OCI-LY1 (cell line): ENCODE measurements at regions not wholly inside any gene's neighbourhood (a gene's known extent, or its start where the extent isn't known, plus 50 kb on each side); places are given as distances from the start of the nearest gene placed in this dataset.

Experiments
- H2AFZ ChIP-seq: fragments of 200-600 bp; sonication (generic), shearing (Covaris generic); 2 replicates; pipeline ENCODE4 v1.6.0; 2014; ENCODE audit warnings: antibody characterized with exemption, mild to moderate bottlenecking, low read length
- H3F3A ChIP-seq: fragments of 200-600 bp; sonication (generic), shearing (Covaris generic); 2 replicates; pipeline ENCODE4 v1.6.0; 2014; ENCODE audit warnings: mild to moderate bottlenecking, antibody characterized with exemption, low read length, moderate library complexity; ENCODE audit not compliant: insufficient read depth
- H3K27ac ChIP-seq: fragments of 200-600 bp; sonication (generic); 2 replicates; pipeline ENCODE4 v1.5.1; 2014; ENCODE audit warnings: low read length, mixed run types, mild to moderate bottlenecking, low read depth; ENCODE audit not compliant: poor library complexity, severe bottlenecking
- H3K27me3 ChIP-seq: fragments of 200-600 bp; sonication (generic); 2 replicates; pipeline ENCODE4 v1.6.0; 2014; ENCODE audit warnings: antibody characterized with exemption, mild to moderate bottlenecking, low read length, moderate library complexity; ENCODE audit not compliant: insufficient read depth
- H3K36me3 ChIP-seq: fragments of 200-600 bp; sonication (generic); 2 replicates; pipeline ENCODE4 v1.6.1; 2014; ENCODE audit warnings: mild to moderate bottlenecking, antibody characterized with exemption, low read length, moderate library complexity, mixed read lengths; ENCODE audit not compliant: insufficient read depth
- H3K4me1 ChIP-seq: fragments of 200-600 bp; sonication (generic); 2 replicates; pipeline ENCODE4 v1.5.1; 2014; ENCODE audit warnings: mild to moderate bottlenecking, low read length, moderate library complexity; ENCODE audit not compliant: insufficient read depth, severe bottlenecking
- H3K4me2 ChIP-seq: fragments of 200-600 bp; sonication (generic), shearing (Covaris generic); 2 replicates; pipeline ENCODE4 v1.6.1; 2014; ENCODE audit warnings: low read length
- H3K4me3 ChIP-seq: fragments of 200-600 bp; sonication (generic); 2 replicates; pipeline ENCODE4 v1.5.1; 2014; ENCODE audit warnings: low read length, low read depth, mild to moderate bottlenecking, mixed read lengths; ENCODE audit not compliant: poor library complexity, severe bottlenecking
- H3K79me2 ChIP-seq: fragments of 200-600 bp; shearing (Covaris generic); 2 replicates; pipeline ENCODE4 v1.6.1; 2016; ENCODE audit warnings: mixed run types, low read length, mixed read lengths; ENCODE audit not compliant: insufficient read depth
- H3K9ac ChIP-seq: fragments of 200-600 bp; sonication (generic), shearing (Covaris generic); 2 replicates; pipeline ENCODE4 v1.6.1; 2014; ENCODE audit warnings: mild to moderate bottlenecking, low read length, mixed read lengths
- H3K9me2 ChIP-seq: fragments of 200-600 bp; sonication (generic), shearing (Covaris generic); 2 replicates; pipeline ENCODE4 v1.6.1; 2014; ENCODE audit warnings: low read depth, mild to moderate bottlenecking, low read length, mixed read lengths
- H3K9me3 ChIP-seq: fragments of 200-600 bp; shearing (Covaris generic); 2 replicates; pipeline ENCODE4 v1.6.1; 2014; ENCODE audit warnings: low read length, mixed read lengths
- H4K20me1 ChIP-seq: fragments of 200-600 bp; sonication (generic), shearing (Covaris generic); 2 replicates; pipeline ENCODE4 v1.6.0; 2016; ENCODE audit warnings: mild to moderate bottlenecking, low read length; ENCODE audit not compliant: insufficient read depth
- CTCF ChIP-seq: fragments of 200-600 bp; sonication (generic), shearing (Covaris generic); IDR thresholded peaks from 2 replicates; pipeline ENCODE4 v1.5.1; 2017; ENCODE audit warnings: mild to moderate bottlenecking, antibody characterized with exemption, low read length, moderate library complexity, mixed read lengths
- EZH2 ChIP-seq: fragments of 200-600 bp; sonication (generic), shearing (Covaris generic); IDR thresholded peaks from 2 replicates; pipeline ENCODE4 v1.8.0; 2017; ENCODE audit warnings: borderline replicate concordance, mixed run types, mild to moderate bottlenecking, antibody characterized with exemption, low read length, moderate library complexity, mixed read lengths

GRCh38 chr19:30846102-30846501, 473.9 kb downstream of the ZNF536 start:
- Histone ChIP-seq H3K9me3 (no peaks in the 10 kb centered on the region), H3K27me3 (no peaks in the 10 kb centered on the region), H3K36me3 (no peaks in the 10 kb centered on the region), H2AFZ (no peak overlapping the region), H3F3A (no peaks in the 10 kb centered on the region), H3K9ac (no peak overlapping the region), H3K4me2 (no peak overlapping the region), H3K79me2 (no peaks in the 10 kb centered on the region), H3K27ac (no peak overlapping the region), H3K9me2 (no peaks in the 10 kb centered on the region), H4K20me1 (no peaks in the 10 kb centered on the region), H3K4me3 (no peak overlapping the region), H3K4me1 (no peaks in the 10 kb centered on the region)
- TF ChIP-seq EZH2 (no peak), CTCF (no peak)

GRCh38 chr19:30842926-30843325, 470.7 kb downstream of the ZNF536 start:
- Histone ChIP-seq H3K36me3 (no peaks in the 10 kb centered on the region), H3K9me3 (no peaks in the 10 kb centered on the region), H4K20me1 (no peaks in the 10 kb centered on the region), H3K79me2 (no peaks in the 10 kb centered on the region), H2AFZ (no peak overlapping the region), H3K4me3 (no peak overlapping the region), H3K27me3 (no peaks in the 10 kb centered on the region), H3K27ac (no peak overlapping the region), H3K4me1 (no peaks in the 10 kb centered on the region), H3K9me2 (no peaks in the 10 kb centered on the region), H3K4me2 (no peak overlapping the region), H3K9ac (no peak overlapping the region), H3F3A (no peaks in the 10 kb centered on the region)
- TF ChIP-seq CTCF (no peak), EZH2 (no peak)

GRCh38 chr19:30841934-30842333, 469.8 kb downstream of the ZNF536 start:
- no peak overlapping the region for H3K4me2 ChIP-seq
- H3K36me3 ChIP-seq = no peaks in the 10 kb centered on the region
- no peaks in the 10 kb centered on the region for H4K20me1 ChIP-seq
- no peaks in the 10 kb centered on the region for H3K27me3 ChIP-seq
- H3K9me3 ChIP-seq = no peaks in the 10 kb centered on the region
- no peak overlapping the region for H2AFZ ChIP-seq
- TF ChIP-seq CTCF (no peak), EZH2 (no peak)
- no peak overlapping the region for H3K4me3 ChIP-seq
- no peak overlapping the region for H3K27ac ChIP-seq
- no peaks in the 10 kb centered on the region for H3F3A ChIP-seq
- no peaks in the 10 kb centered on the region for H3K79me2 ChIP-seq
- H3K9ac ChIP-seq = no peak overlapping the region
- H3K9me2 ChIP-seq = no peaks in the 10 kb centered on the region
- no peaks in the 10 kb centered on the region for H3K4me1 ChIP-seq
